ENCODE measurements at regions not wholly inside any gene's neighbourhood (a gene's known extent, or its start where the extent isn't known, plus 50 kb on each side); places are given as distances from the start of the nearest gene placed in this dataset.
"Not testable (repeated sequence)": the region's sequence is repeated elsewhere in the genome, so short reads cannot be mapped to it uniquely, and the experiment has no call there.

DNA sequence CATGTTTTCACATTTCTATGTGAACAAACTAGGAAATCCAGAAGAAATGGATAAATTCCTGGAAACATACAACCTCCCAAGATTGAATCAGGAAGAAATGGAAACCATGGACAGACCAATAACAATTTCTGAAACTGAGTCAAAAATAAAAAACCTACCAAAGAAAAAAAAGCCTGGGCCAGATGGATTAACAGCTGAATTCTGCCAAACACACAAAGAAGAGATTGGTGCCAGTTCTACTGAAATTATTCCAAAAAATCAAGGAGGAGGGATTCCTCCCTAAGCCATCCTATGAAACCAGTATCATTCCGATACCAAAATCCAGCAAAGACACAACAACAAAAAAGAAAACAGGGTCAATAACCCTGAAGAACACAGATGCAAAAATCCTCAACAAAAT is 166.9 kb upstream of the FBXL7 start:
- DNase-seq: no peak

DNA sequence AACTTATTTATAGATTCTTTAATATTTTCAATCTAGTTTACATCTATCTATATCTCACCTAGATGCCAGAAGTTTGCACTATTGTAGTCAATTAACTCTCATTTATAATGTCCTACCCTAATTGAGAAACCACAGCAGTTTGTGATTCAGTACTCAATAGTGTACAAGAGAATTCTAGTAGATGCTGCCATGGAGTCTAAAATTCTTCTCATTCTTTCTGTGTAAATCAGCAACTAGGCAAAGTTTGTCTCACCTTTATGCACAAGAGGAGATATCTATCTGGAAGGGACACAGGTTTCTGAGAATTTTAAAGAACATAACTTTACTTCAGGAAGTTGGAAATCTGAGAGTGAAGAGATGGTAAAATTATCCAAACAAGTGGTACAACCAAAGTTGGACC is 173.0 kb upstream of the FBXL7 start:
- no peak for DNase-seq

DNA sequence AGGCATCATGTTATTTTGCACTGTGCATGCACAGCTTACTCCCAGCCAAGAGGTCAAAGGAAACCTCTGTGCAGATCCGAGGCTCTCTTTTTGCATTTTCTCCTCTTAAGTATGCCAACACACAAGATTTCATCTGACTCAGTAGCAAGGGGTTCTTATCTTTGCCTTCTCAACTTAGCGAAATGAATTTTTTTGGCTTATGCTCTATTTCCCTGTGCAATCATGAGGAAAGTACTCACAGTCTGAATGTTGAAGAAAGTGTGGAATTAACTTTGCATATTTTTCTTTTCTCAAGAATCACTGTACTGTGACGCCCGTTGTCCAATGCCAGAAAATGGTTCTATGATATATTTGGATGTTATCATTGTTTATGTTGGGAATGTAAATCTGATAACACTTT is 173.5 kb upstream of the FBXL7 start:
- no peak for DNase-seq

DNA sequence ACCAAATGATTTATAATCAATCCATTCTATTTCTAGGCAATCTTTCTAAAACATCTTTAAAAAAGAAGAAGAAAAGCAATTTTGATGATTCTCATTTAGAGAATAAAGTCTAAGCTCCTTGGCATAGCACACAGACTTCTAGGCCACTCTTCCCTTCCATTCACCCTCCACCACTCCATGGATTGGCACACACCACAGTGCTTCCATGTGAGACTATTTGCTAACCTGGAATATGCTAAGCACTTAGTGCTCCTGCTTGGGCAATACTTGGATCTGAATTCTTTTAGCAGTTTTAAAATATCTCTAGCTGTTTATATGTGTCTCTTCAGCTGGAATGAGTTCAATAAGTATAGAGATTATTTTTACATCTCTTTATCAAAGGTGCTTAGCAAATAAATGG is 177.6 kb upstream of the FBXL7 start:
- DNase-seq: no peak

DNA sequence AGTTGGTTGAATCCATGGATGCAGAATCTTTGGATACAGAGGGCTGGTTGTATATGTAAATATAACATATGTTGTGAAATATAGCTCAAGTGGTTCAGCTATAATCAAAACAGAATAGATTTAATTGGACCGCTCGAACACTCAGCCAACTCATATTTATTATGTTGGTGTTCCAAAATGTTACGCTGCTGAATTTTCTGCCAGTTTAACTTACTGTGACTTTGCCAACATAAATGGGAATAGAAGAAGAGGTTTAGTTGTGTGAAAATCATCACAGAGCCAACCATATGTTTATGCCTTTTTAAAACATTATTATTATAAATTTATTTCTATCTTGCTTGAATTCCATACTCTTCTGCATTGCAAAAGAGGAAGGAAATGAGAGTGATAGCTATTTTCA is 178.2 kb upstream of the FBXL7 start:
- DNase-seq: no peak

DNA sequence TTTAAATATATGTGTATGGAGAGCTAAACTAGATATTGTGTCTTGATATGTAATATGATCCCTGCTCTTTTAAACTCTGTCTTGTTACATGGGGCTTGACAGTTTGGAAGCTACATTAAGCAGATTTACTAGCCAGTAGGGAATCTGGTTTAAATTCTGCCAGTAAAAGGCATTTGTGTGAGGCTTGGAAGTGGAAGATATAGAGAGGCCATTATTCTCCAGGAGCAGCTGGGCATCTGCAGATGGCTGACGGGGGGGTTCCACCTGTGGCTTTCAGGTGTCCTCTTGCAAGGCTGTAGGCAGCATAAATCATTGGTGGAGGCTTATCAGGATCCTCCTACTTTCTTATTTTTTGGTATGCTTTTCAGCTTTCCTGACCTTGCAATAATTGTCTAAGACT is 179.1 kb upstream of the FBXL7 start:
- no peak for DNase-seq

DNA sequence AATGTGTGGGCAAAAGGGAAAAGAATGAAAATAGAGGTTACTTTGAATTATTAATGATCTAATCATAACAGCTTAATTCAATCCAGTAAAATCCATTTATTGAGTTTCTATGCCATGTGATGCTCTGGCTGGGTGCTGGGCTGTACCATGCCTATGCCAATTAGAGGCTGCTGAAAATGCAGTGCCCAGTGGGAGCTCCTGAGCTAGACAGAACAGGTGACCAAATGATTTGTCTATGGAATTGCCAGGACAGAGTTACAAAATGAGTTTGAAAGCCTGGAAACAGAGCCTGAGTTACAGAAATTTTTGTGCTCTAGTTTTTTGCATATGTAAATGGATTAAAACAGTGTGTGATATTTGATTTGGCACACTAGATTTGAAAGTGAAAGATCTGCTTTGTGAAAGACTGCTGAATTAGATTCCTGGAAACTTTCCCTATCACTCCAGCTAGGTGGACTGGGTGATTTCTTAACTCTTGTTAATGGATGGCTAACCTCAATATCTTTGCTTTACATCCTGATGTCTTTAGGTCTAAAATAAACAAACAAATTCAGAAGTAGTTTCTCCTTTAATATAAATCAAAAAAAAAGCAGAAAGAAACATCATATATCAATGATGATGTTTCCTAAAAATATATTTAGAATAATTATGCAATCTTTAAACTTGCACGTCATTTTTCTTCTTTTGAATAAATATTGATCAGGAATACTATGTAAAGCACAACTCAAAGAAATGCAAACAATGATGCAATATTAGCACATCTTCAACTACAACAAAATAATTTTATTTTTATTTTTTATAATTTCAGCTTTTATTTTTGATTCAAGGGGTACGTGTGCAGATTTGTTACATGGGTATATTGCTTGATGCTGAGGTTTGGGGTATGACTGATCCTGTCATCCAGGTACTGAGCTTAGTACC is 194.8 kb upstream of the FBXL7 start:
- DNase-seq: no peak

DNA sequence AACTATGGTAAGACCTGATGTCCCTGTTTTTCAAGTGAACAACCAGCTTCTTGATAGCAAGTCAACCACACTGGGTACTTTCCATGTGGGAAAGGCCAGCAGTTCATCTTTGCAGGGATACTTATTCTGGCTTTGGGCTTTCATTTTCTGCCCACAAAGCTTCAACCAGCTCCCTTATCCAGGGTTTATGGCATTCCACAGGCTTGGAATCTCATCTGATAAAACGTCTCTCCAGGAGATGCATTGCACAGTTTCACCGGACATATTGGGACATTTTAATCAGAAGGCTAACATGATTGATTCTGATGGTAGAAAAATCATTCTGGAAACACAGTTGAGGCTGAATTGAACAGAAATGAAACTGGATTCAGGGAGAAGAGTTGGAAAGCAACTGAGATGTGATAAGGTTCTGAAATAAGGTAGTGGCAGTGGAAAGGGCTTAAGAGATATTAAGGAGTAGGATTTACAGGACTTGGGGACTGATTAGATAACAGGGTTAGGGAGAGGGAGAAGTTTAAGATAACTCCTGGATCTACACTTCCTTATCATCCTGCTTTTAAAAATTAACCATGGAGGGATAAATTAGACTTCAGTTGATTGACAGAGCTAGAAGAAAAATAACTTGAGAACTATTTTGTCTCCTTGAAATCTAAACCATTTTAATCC is 195.8 kb upstream of the FBXL7 start:
- no peak for DNase-seq

DNA sequence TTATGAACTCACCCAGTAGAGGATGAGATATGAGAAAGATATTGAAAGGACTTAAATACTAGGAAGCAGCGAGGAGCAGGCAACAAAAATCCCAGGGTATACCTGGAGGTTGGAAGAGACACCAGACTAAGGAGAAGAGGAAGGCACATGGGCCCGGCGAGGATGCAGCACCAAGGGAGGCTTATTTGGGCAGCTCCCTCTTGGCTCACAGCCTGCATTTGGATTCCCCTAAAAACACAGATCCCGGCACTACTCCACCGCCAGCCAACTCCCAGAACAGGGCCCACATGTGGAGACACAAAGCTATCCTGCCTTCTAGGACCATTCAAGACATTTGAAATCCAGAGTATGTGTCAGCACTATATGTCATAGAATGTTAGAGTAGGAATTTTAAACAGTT is 199.8 kb upstream of the FBXL7 start:
- no peak for DNase-seq

DNA sequence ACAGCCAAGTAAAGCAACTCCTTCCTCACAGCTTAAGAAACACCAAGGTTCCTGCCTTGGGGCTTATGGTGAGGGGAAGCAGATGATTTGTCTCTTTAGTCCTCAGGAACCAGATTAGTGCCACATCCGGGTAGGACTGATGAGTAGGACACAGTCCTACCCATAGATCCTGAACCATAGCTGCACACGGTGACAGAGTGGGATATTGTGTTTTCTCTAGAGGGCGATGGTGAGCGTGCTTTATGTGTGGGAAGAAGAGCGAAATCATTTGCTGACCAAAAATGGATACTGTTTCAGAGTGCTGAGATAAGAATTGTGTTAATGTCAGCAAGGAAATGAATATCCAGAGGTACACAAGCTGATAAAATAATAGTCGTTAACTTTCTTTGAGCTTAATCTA is 209.0 kb upstream of the FBXL7 start:
- DNase-seq: no peak

DNA sequence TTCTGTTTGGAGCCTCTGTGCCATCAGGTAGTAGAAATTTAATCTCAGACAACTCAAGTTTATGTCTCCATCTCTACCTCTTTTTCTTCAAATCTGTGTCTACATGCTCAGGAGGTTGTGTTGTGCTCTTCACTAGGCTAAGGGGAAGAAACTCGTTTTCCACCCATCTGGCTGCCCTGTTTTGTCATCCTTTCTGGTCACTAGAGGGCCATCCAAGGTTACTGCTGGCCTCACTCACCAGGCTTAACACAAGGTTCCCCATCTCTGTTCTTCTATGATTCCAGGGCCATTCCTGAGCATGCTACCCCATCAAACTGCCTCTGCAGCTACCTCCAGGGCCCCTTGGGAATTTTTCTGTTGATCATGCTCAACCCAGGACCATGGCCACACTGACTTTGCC is 213.3 kb upstream of the FBXL7 start:
- no peak for DNase-seq

DNA sequence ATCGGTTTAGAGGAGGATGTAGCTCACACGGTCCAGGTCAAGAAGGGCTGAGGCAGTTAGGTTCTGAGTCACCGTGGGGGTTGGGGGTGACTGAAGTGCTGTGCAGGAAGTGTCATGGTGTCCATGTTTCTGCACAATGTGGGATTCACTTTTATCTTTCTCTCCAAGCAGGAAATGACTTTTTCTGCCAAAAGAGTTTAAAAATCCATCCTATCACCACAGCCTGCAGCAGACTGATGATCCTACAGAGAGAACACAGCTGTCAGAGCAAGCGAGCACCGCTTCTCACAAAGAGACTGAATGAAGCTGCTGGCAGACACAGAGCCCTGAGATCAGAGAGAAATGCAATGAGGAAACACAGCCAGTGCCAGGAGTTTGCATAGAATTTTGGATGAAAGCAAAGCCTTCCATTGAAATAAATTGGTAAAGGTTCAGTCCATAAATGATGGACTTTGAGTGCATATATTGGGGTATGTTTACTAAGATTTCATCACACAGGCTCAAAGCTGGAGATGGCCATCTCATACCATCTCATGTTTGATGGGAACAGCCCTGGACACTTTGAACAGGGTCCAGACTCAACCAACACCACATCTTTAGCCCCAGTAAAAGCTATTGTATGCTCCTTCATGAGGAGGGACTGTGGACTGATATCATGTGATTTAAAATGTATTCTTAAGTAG is 213.9 kb upstream of the FBXL7 start:
- no peak for DNase-seq

DNA sequence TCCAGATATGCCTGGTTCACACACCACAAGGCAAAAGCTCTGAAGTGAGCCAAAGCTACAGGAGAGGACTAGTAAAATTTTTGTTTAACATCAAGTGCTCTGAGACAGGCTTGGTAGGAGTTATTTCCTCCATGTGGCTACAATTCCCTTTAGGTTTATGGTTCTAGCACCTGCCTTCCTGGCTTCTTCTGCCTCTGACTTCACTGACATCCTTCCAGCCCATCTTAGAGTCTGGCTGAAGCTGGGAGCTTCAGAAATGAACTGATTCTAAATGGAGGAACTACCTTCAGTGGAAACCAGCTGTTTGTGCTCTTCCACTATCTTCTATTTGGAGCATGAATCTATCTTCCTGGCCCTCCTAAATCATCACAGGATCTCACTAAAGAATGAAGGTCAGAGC is 215.3 kb upstream of the FBXL7 start:
- DNase-seq: no peak

DNA sequence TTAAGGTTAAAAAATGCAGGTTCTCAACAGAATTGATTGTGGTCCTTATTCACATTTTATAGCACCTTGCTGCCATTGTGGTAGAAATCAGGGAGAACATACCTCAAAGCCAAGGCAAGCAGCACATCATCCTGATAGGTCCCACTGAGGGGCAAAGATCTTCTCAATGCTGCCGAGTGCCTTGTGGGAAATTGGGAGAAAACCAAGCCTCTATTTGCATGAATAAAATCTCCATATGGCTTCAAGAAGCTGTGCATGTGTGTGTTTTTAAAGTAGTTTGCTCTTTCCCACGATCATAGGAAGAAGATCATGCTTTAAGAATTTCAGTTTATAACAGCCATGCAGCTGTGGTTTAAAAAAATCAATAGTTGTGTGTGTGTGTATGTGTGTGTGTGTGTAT is 216.9 kb upstream of the FBXL7 start:
- no peak for DNase-seq

DNA sequence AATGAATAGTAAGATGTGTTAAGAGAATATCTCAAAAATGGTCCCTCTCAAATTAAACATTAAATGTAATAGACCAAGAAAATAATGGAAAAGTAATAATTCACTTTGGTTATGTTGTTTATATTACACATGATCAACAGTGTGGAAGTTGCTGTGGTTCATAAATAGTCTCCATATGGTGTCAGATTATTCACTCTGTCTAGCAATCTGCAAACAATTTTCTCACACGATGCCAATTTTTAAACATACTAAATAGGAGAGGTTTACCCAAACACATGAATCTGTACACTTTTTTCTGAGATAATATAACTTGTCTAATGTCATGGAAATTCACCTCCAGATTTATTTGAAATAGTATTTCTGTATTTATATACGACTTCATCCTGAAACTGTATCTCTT is 217.4 kb upstream of the FBXL7 start:
- no peak for DNase-seq

DNA sequence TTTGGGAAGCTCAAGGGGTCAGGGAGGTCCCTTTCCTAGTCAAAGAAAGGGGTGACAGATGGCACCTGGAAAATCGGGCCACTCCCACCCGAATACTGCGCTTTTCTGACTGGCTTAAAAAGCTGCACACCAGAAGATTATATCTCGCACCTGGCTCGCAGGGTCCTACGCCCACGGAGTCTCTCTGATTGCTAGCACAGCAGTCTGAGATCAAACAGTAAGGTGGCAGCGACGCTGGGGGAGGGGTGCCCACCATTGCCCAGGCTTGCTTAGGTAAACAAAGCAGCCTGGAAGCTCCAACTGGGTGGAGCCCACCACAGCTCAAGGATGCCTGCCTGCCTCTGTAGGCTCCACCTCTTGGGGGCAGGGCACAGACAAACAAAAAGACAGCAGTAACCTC is 228.4 kb upstream of the FBXL7 start:
- not testable (repeated sequence) for DNase-seq

DNA sequence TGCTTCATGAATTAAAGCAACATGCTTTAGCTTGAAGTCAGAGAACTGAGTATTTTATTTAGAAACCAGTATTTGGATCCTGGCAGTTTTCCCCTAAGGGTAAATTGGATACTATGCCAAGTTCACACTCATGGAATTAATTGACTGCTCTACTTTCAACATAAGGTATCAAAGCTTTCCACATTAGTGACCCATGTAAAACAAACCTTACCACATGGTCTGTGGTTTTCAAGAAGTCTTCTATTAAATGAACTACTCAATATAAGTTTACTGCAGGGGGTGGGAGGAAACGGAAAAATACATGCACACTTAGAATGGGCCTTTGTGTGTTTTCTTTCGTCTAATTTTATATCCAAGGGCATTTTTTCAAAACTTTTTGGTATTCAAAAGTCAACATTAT is 232.0 kb upstream of the FBXL7 start:
- no peak for DNase-seq

DNA sequence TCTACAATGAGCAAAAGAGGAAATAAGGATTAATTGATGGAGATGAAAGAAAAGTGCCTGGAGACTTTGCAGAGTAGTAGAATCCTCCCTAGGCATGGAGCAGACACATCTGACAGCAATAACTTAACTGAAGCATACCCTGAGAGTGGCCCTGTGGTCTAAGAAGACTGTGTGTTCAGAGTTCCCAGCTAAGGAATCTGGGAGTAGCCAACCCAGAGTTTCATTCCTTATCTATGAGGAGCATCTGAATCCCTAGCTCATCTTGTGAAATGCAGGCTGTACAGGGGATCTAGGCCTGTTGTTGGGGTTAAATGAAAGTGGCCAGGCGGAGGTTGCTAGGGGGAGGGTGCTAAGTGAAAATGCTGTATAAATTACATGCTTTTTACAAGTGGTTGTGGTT is 233.1 kb upstream of the FBXL7 start:
- DNase-seq: no peak

DNA sequence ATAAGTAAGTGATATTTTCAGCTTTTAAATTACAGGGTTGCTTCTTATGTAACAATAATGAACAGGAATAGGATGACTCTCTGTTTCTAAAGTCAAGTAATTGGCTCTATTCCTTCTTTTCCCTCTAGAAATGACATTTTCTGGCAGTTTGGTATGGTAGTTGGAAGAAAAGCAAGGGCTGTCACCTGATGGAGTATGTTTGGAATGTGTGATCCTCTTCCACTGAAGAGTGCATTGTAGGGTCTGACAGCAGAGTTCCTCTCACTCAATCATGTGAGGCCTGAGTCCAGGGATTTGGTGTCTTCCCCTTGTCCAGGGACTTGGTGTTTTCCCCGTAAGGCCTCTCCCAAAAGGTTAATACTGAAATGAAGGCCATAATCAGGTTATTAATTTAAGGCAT is 233.8 kb upstream of the FBXL7 start:
- DNase-seq: no peak

DNA sequence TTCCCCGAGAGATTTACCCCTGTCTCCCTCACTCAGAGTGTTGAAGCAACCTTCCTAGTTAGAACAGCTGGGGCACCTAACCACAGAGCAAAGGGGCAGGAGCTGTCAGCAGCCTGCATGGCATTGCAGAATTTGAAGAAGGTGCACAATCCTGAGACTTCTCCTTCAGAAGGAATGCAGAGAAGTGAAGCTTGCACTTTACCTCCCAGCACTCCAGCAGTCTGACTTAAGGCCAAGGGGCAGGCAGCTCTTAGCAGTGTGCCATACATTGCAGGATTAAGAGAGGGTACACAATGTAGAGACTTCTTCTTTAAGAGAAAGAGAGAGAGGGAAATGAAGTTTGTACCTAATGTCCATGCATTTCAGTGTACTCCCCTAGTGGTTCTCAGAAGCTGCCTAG is 236.0 kb upstream of the FBXL7 start:
- no peak for DNase-seq

DNA sequence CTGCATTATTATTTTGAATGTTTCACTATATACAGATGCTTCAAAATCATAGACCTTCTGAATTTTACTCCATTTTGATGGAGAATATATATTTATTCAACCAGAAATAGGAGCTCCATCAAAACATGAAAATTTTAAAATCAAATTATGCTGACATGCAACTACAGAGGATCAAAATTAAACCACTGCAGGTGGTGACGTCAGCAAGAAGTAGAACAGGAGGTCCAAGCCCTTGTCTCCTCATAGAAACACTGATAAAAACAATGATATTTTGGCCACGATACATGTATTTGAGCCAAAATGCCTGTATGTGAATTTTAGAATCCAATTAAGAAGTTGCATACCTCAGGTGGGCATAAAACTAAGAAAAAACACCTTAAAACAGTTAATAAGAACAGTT is 236.6 kb upstream of the FBXL7 start:
- DNase-seq: no peak

DNA sequence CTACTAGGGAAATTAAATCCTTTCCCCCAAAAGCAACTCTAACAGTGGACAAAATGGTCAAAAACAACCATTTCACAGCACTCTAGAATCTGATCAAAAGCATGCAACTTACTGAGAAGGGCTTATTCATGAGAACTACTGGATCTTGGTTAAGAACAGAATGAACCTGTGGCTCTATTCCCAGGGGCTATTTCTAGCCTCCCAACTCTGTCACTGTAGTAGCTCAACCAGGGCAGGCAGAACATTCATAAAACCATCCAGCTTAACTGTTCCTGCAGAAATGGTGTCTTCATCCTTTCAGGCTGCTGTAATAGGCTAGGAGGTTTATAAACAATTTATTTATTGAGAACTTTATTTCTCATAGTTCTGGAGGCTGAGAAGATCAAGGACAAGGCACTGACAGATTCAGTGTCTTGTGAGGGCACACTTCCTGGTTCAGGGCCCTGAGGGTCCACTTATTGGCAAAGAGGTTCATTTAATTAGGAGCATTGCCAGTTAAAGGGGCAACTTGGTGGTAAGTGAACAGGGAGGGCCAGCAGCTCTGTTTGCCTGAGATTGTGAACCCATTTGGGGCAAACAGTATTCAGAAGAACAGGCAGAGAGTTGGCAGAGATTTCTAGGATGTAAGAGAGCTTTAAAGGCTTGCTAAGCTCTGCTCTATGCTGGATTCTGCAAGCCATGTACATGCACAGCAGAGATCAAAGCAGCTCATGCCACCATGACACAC is 238.5 kb upstream of the FBXL7 start:
- DNase-seq: no peak
